ENCODE measurements at regions not wholly inside any gene's neighbourhood (a gene's known extent, or its start where the extent isn't known, plus 50 kb on each side); places are given as distances from the start of the nearest gene placed in this dataset.

DNA sequence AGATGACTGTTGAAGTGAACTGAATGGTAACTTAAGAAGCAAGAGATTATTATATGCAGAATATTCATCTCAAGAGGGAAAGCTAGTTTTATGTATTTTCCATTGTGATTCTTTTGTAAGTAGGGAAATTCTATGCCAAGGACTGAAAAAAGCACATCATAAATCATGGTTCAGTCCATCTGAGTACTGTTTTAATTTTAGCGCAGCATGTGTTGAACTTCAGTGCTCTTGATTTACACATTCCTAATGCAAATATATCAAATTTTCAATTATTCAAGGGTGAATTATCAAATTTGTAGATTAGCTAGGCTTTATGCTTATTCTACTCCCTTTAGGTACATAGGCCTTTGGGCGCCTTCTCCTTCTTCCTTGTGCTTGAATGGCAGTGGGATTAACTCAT is 50.3 kb upstream of the TCF12 start:
- no peak for DNase-seq (ENCODE audit: extremely low read depth, insufficient read length)
- TF ChIP-seq, protein P1, sequence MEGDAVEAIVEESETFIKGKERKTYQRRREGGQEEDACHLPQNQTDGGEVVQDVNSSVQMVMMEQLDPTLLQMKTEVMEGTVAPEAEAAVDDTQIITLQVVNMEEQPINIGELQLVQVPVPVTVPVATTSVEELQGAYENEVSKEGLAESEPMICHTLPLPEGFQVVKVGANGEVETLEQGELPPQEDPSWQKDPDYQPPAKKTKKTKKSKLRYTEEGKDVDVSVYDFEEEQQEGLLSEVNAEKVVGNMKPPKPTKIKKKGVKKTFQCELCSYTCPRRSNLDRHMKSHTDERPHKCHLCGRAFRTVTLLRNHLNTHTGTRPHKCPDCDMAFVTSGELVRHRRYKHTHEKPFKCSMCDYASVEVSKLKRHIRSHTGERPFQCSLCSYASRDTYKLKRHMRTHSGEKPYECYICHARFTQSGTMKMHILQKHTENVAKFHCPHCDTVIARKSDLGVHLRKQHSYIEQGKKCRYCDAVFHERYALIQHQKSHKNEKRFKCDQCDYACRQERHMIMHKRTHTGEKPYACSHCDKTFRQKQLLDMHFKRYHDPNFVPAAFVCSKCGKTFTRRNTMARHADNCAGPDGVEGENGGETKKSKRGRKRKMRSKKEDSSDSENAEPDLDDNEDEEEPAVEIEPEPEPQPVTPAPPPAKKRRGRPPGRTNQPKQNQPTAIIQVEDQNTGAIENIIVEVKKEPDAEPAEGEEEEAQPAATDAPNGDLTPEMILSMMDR (IDR thresholded peaks at IDR 0.05; ENCODE audit: insufficient read depth, low read length, poor library complexity, severe bottlenecking) = no peak
- Histone ChIP-seq H3K27me3 (replicated peaks; ENCODE audit: control insufficient read depth, insufficient read depth, low read length) (no peaks in the 10 kb centered on the region), H3K4me3 (replicated peaks; ENCODE audit: low read depth, low read length) (no peak overlapping the region), H3K36me3 (ENCODE audit: control insufficient read depth, insufficient read depth, low read length) (no peaks in the 10 kb centered on the region)

- no peak for DNase-seq (ENCODE audit: extremely low read depth, insufficient read length)
- Histone ChIP-seq H3K4me3 (replicated peaks; ENCODE audit: low read depth, low read length) (no peak overlapping the region), H3K27me3 (replicated peaks; ENCODE audit: control insufficient read depth, insufficient read depth, low read length) (no peaks in the 10 kb centered on the region), H3K36me3 (ENCODE audit: control insufficient read depth, insufficient read depth, low read length) (no peaks in the 10 kb centered on the region)
- TF ChIP-seq, protein P1 (IDR thresholded peaks at IDR 0.05; ENCODE audit: insufficient read depth, low read length, poor library complexity, severe bottlenecking) = no peak
Measured at GRCh38 chr15:56866803-56867202, 51.6 kb upstream of the TCF12 start.

GRCh38 chr15:56857828-56858227 is 60.6 kb upstream of the TCF12 start:
- no peaks in the 10 kb centered on the region for H3K27me3 ChIP-seq (replicated peaks; ENCODE audit: control insufficient read depth, insufficient read depth, low read length)
- DNase-seq (ENCODE audit: extremely low read depth, insufficient read length) = no peak
- H3K36me3 ChIP-seq (ENCODE audit: control insufficient read depth, insufficient read depth, low read length) = no peaks in the 10 kb centered on the region
- TF ChIP-seq, protein P1 (IDR thresholded peaks at IDR 0.05; ENCODE audit: insufficient read depth, low read length, poor library complexity, severe bottlenecking) = no peak
- H3K4me3 ChIP-seq (replicated peaks; ENCODE audit: low read depth, low read length) = no peak overlapping the region

GRCh38 chr15:56856934-56857333 is 61.5 kb upstream of the TCF12 start:
- Histone ChIP-seq H3K27me3 (replicated peaks; ENCODE audit: control insufficient read depth, insufficient read depth, low read length) (no peaks in the 10 kb centered on the region), H3K4me3 (replicated peaks; ENCODE audit: low read depth, low read length) (no peak overlapping the region), H3K36me3 (ENCODE audit: control insufficient read depth, insufficient read depth, low read length) (no peaks in the 10 kb centered on the region)
- TF ChIP-seq, protein P1 (IDR thresholded peaks at IDR 0.05; ENCODE audit: insufficient read depth, low read length, poor library complexity, severe bottlenecking) = no peak
- DNase-seq (ENCODE audit: extremely low read depth, insufficient read length) = no peak

DNA sequence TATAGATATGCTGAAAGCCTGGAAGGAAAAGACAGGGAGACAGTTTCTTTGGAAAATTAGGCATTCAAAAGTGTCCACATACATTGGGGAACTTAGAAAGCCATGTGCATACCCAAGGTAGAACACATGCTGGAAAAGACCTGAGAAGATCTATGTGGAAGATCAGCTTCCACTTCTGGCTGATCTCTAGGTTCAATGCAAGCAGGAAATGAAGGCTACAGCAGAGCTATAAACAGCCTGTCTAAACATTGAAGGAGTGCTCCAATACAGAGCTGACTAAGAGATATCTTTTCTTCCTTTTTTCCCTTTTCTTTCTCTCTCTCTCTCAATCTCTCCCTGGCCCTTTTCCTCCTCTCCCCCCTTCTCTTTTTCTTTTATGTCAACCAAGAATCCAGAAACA is 73.6 kb upstream of the TCF12 start:
- Histone ChIP-seq H3K4me3 (replicated peaks; ENCODE audit: low read depth, low read length) (no peak overlapping the region), H3K36me3 (ENCODE audit: control insufficient read depth, insufficient read depth, low read length) (no peaks in the 10 kb centered on the region), H3K27me3 (replicated peaks; ENCODE audit: control insufficient read depth, insufficient read depth, low read length) (no peaks in the 10 kb centered on the region)
- TF ChIP-seq, protein P1 (IDR thresholded peaks at IDR 0.05; ENCODE audit: insufficient read depth, low read length, poor library complexity, severe bottlenecking) = no peak
- DNase-seq (ENCODE audit: extremely low read depth, insufficient read length) = no peak

DNA sequence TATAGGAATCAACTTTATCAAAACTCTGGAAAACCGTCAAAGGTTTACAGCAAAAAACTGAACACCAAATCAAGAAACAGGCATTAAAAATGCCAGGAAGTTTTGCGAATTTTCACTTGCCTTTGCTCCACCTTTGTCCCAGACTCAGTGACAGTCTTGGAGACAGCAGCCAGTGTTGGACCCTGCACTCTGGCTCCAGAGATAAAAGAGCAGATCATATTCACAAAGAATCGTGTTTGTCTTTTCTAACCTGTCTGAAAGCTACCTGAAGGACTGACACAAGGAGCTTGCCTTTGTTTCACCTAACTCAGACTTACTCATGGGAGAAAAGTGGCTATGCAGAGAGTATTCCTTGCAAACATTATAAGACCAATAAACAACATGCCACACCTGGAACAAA is 74.0 kb upstream of the TCF12 start:
- H3K27me3 ChIP-seq (replicated peaks; ENCODE audit: control insufficient read depth, insufficient read depth, low read length) = no peaks in the 10 kb centered on the region
- H3K36me3 ChIP-seq (ENCODE audit: control insufficient read depth, insufficient read depth, low read length) = no peaks in the 10 kb centered on the region
- H3K4me3 ChIP-seq (replicated peaks; ENCODE audit: low read depth, low read length) = no peak overlapping the region
- no peak for DNase-seq (ENCODE audit: extremely low read depth, insufficient read length)
- TF ChIP-seq, protein P1 (IDR thresholded peaks at IDR 0.05; ENCODE audit: insufficient read depth, low read length, poor library complexity, severe bottlenecking) = no peak

Measured in GM06990 (cell line).